Activated CD8-positive, alpha-beta T cell treated with anti-CD3 and anti-CD28 coated beads for 36 hours (primary cell): ENCODE measurements at regions not wholly inside any gene's neighbourhood (a gene's known extent, or its start where the extent isn't known, plus 50 kb on each side); places are given as distances from the start of the nearest gene placed in this dataset.

ENCODE experiments used
- ATAC-seq: fragments of 200-7000 bp; cut with Tn5 transposase; one replicate; pipeline ENCODE4 v1.10.0; 2021; ENCODE audit warnings: mild to moderate bottlenecking, moderate library complexity
- CTCF ChIA-PET: fragments of 350-600 bp; sonication (Branson Sonifier 250); formaldehyde crosslinking; loops from one replicate; lab custom pipeline; 2021; ENCODE audit warnings: antibody characterized with exemption; lab: Charles Lee
- POLR2A ChIA-PET: fragments of 350-600 bp; sonication (Branson Sonifier 250); formaldehyde crosslinking; loops from one replicate; lab custom pipeline; 2021; ENCODE audit warnings: antibody characterized with exemption; lab: Charles Lee
- DNase-seq: peaks from one replicate; pipeline ENCODE4 v3.0.0-alpha.2; 2020
- H3K27ac Mint-ChIP-seq: one replicate; pipeline ENCODE4 v1.8.0; 2021; ENCODE audit warnings: mild to moderate bottlenecking, mixed read lengths
- H3K27me3 Mint-ChIP-seq: one replicate; pipeline ENCODE4 v1.8.0; 2021; ENCODE audit warnings: mixed read lengths
- H3K36me3 Mint-ChIP-seq: one replicate; pipeline ENCODE4 v1.8.0; 2021; ENCODE audit warnings: low read depth, mixed read lengths
- H3K4me1 Mint-ChIP-seq: one replicate; pipeline ENCODE4 v1.8.0; 2021; ENCODE audit warnings: low read depth, mixed read lengths
- H3K4me3 Mint-ChIP-seq: one replicate; pipeline ENCODE4 v1.8.0; 2021; ENCODE audit warnings: mild to moderate bottlenecking, moderate library complexity, mixed read lengths
- H3K9me3 Mint-ChIP-seq: one replicate; pipeline ENCODE4 v1.8.0; 2021; ENCODE audit warnings: mixed read lengths
- CTCF ChIP-seq: fragments of 200-600 bp; IDR thresholded peaks from one replicate; pipeline ENCODE4 v1.8.0; 2022; ENCODE audit warnings: antibody characterized with exemption, mild to moderate bottlenecking
- intact Hi-C: fragments of 100-400 bp; cut with micrococcal nuclease; formaldehyde crosslinking; loops from one replicate; pipeline ENCODE4 v1.10.0; 2022

GRCh38 chr10:20634839-20635238 is 262.3 kb downstream of the NEBL start:
- Mint-ChIP-seq H3K27me3 (no peaks in the 10 kb centered on the region), H3K4me3 (no peak overlapping the region), H3K9me3 (peaks cover 2% of the 10 kb centered on the region), H3K36me3 (no peaks in the 10 kb centered on the region), H3K27ac (no peak overlapping the region), H3K4me1 (no peaks in the 10 kb centered on the region)
- CTCF ChIA-PET, result no interaction called here
- intact Hi-C loops, result no loop called here
- ATAC-seq (no peak), DNase-seq (no peak)
- POLR2A ChIA-PET, result no interaction called here
- no peak for TF ChIP-seq CTCF

DNA sequence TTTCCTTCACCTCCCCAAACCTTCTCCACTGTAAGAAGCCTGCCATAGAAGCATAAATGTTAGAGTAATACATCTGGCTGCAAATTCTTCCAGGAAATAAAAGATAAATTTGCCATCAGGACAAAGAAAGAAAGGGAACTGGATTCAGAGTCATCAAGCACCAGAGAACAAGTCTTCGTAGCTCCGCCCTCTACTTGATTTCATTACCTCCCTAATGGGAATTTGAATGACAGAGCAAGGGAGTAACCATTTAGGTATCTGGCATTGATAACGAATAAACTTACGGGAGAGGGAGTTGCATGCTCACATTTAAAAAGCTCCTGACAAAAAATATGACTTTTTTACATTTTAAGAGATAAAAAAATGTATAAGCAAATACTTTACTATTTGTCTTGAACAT is 263.4 kb downstream of the NEBL start:
- H3K4me1 Mint-ChIP-seq, result no peaks in the 10 kb centered on the region

GRCh38 chr10:20632696-20633095 is 264.4 kb downstream of the NEBL start:
- no peaks in the 10 kb centered on the region for H3K9me3 Mint-ChIP-seq
- ATAC-seq (no peak), DNase-seq (no peak)
- CTCF ChIA-PET, result no interaction called here
- H3K4me3 Mint-ChIP-seq, result no peak overlapping the region
- H3K27ac Mint-ChIP-seq, result no peak overlapping the region
- intact Hi-C loops, result no loop called here
- no peaks in the 10 kb centered on the region for H3K27me3 Mint-ChIP-seq
- TF ChIP-seq CTCF, result no peak
- POLR2A ChIA-PET, result no interaction called here
- H3K4me1 Mint-ChIP-seq, result no peaks in the 10 kb centered on the region
- H3K36me3 Mint-ChIP-seq, result no peaks in the 10 kb centered on the region

More for the DNA sequence above, 263.4 kb downstream of the NEBL start:
- intact Hi-C loops, result no loop called here
- no peak for ATAC-seq
- Mint-ChIP-seq H3K27ac (no peak overlapping the region), H3K4me3 (no peak overlapping the region), H3K27me3 (no peaks in the 10 kb centered on the region), H3K9me3 (no peaks in the 10 kb centered on the region), H3K36me3 (no peaks in the 10 kb centered on the region)
- CTCF ChIA-PET, result no interaction called here
- no peak for DNase-seq
- POLR2A ChIA-PET, result no interaction called here
- no peak for TF ChIP-seq CTCF

GRCh38 chr10:20631229-20631628 is 265.9 kb downstream of the NEBL start:
- CTCF ChIA-PET, result no interaction called here
- Mint-ChIP-seq H3K27me3 (no peaks in the 10 kb centered on the region), H3K4me1 (no peaks in the 10 kb centered on the region), H3K36me3 (no peaks in the 10 kb centered on the region), H3K4me3 (no peak overlapping the region), H3K27ac (no peak overlapping the region), H3K9me3 (no peaks in the 10 kb centered on the region)
- ATAC-seq, result no peak
- no peak for DNase-seq
- intact Hi-C loops, result no loop called here
- POLR2A ChIA-PET, result no interaction called here
- TF ChIP-seq CTCF, result no peak

DNA sequence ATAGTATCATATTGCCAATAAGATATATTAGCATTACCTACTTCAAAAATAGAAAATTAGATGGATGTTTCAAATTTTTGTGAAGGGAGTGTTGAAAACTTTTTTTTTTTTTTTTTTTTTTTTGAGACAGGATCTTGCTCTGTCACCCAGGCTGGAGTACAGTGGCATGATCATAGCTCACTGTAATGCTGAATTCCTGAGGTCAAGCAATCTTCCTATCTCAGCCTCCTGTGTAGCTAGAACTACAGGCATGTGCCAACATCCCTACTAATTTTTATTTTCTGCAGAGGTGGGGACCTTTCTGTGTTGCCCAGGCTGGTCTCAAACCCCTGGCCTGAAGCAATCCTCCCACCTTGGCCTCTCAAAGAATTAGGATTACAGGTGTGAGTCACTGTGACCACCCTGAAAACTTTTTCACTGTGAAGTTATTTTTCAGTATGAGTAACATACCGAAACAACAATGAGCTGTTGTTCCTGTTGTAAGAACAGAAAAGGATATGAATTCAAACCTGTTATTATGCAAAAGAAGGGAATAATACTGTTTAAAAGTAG is 266.9 kb downstream of the NEBL start:
- no peak for TF ChIP-seq CTCF
- Mint-ChIP-seq H3K4me3 (no peak overlapping the region), H3K9me3 (no peaks in the 10 kb centered on the region), H3K27me3 (no peaks in the 10 kb centered on the region), H3K4me1 (no peaks in the 10 kb centered on the region), H3K36me3 (no peaks in the 10 kb centered on the region), H3K27ac (no peak overlapping the region)
- no peak for DNase-seq
- ChIA-PET CTCF (no interaction called here), POLR2A (no interaction called here)
- ATAC-seq, result no peak
- intact Hi-C loops, result no loop called here
